ENCODE measurements at regions not wholly inside any gene's neighbourhood (a gene's known extent, or its start where the extent isn't known, plus 50 kb on each side); places are given as distances from the start of the nearest gene placed in this dataset.

- TF ChIP-seq EZH2 (IDR thresholded peaks at IDR 0.05) (no peak), FOXP2 (optimal IDR thresholded peaks at IDR 0.05; ENCODE audit: control extremely low read depth, extremely low read length, insufficient read depth) (no peak)
These were observed 735.7 kb upstream of the HS3ST5 start for GRCh38 chr6:115078555-115078954.

Measured in SK-N-MC (cell line).